Uterus (tissue), 2 donors: ENCODE measurements at regions not wholly inside any gene's neighbourhood (a gene's known extent, or its start where the extent isn't known, plus 50 kb on each side); places are given as distances from the start of the nearest gene placed in this dataset.

ENCODE experiments used
- POLR2A ChIP-seq, 2 donors: fragments of 450-650 bp; IDR thresholded peaks; one replicate each; pipeline ENCODE4 v1.6.1; 2016; ENCODE audit warnings: antibody characterized with exemption in 2 of 2, mild to moderate bottlenecking in 1 of 2, moderate library complexity in 1 of 2
- TF ChIP-seq, protein P1 (sequence below), 4 experiments: fragments of 200-600 bp in 2 of 4; fragments of 450-650 bp in 2 of 4; sonication (generic) in 2 of 4; IDR thresholded peaks; one replicate each; pipeline ENCODE4 v1.5.1; 2016 to 2019; ENCODE audit warnings: antibody characterized with exemption in 4 of 4, mild to moderate bottlenecking in 2 of 4, moderate library complexity in 1 of 4

GRCh38 chr1:234538062-234538731 lies 59.2 kb upstream of the TARBP1 start:
- TF ChIP-seq, protein P1, sequence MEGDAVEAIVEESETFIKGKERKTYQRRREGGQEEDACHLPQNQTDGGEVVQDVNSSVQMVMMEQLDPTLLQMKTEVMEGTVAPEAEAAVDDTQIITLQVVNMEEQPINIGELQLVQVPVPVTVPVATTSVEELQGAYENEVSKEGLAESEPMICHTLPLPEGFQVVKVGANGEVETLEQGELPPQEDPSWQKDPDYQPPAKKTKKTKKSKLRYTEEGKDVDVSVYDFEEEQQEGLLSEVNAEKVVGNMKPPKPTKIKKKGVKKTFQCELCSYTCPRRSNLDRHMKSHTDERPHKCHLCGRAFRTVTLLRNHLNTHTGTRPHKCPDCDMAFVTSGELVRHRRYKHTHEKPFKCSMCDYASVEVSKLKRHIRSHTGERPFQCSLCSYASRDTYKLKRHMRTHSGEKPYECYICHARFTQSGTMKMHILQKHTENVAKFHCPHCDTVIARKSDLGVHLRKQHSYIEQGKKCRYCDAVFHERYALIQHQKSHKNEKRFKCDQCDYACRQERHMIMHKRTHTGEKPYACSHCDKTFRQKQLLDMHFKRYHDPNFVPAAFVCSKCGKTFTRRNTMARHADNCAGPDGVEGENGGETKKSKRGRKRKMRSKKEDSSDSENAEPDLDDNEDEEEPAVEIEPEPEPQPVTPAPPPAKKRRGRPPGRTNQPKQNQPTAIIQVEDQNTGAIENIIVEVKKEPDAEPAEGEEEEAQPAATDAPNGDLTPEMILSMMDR (IDR thresholded peaks at IDR 0.05): no peak
- TF ChIP-seq POLR2A (IDR thresholded peaks at IDR 0.05): no peak
